HL-60 (cell line): ENCODE measurements at regions not wholly inside any gene's neighbourhood (a gene's known extent, or its start where the extent isn't known, plus 50 kb on each side); places are given as distances from the start of the nearest gene placed in this dataset.
"Not testable (repeated sequence)": the region's sequence is repeated elsewhere in the genome, so short reads cannot be mapped to it uniquely, and the experiment has no call there.

Experiments
- DNase-seq, 2 experiments: peaks; one replicate each; pipeline ENCODE4 v3.0.0-alpha.2; 2010 to 2020; ENCODE audit warnings: low read depth in 1 of 2, low spot score in 1 of 2
- H3K27ac ChIP-seq: fragments of 250-450 bp; sonication (Bioruptor Pico); replicated peaks from 2 replicates; pipeline ENCODE4 v1.5.1; 2020; ENCODE audit warnings: mild to moderate bottlenecking, moderate library complexity
- H3K27me3 ChIP-seq: fragments of 250-450 bp; sonication (Bioruptor Pico); 2 replicates; pipeline ENCODE4 v1.5.1; 2021; ENCODE audit warnings: mild to moderate bottlenecking, moderate library complexity; ENCODE audit not compliant: insufficient read depth, poor library complexity, severe bottlenecking
- H3K4me3 ChIP-seq: replicated peaks from 2 replicates; pipeline ENCODE4 v1.5.1; 2011; ENCODE audit warnings: mild to moderate bottlenecking, control low read depth, low read length; ENCODE audit not compliant: insufficient read depth
- CTCF ChIP-seq: IDR thresholded peaks from one replicate; pipeline ENCODE4 v1.5.1; 2011; ENCODE audit warnings: low read length, control low read depth, inconsistent platforms; ENCODE audit not compliant: insufficient read depth
- GABPA ChIP-seq: IDR thresholded peaks from 2 replicates; pipeline ENCODE4 v1.6.1; 2012; ENCODE audit warnings: low read depth
- POLR2AphosphoS5 ChIP-seq: IDR thresholded peaks from 2 replicates; pipeline ENCODE4 v1.6.1; 2012; ENCODE audit warnings: low read depth
- SPI1 ChIP-seq: IDR thresholded peaks from 2 replicates; pipeline ENCODE4 v1.6.1; 2012; ENCODE audit warnings: low read depth, mild to moderate bottlenecking, borderline replicate concordance
- TF ChIP-seq, protein P1 (sequence below): IDR thresholded peaks from 2 replicates; pipeline ENCODE4 v1.6.1; 2012; ENCODE audit warnings: low read depth; ENCODE audit not compliant: insufficient replicate concordance

DNA sequence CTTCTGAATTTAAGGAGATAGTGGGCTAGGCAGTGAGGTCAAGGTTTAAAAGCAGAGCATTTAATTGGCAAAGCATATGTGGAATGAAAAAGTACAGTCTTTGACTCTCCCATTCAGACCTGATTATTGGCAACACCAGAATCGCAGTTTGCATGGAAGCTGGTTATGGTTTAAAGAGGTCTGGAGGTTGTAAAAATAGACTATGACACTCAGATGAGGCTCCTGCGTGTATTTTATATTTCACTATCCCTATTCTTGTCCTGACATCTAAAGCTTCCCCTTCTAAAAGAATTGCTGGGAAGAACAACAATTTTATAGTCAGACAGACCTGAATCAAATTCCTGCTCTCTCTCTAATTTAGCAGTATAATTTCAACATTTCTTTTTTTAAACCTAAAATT is 302.9 kb downstream of the PCDH7 start:
- Histone ChIP-seq H3K27ac (no peak overlapping the region), H3K27me3 (no peaks in the 10 kb centered on the region), H3K4me3 (no peak overlapping the region)
- TF ChIP-seq CTCF, result no peak
- no peak for TF ChIP-seq GABPA
- TF ChIP-seq, protein P1, sequence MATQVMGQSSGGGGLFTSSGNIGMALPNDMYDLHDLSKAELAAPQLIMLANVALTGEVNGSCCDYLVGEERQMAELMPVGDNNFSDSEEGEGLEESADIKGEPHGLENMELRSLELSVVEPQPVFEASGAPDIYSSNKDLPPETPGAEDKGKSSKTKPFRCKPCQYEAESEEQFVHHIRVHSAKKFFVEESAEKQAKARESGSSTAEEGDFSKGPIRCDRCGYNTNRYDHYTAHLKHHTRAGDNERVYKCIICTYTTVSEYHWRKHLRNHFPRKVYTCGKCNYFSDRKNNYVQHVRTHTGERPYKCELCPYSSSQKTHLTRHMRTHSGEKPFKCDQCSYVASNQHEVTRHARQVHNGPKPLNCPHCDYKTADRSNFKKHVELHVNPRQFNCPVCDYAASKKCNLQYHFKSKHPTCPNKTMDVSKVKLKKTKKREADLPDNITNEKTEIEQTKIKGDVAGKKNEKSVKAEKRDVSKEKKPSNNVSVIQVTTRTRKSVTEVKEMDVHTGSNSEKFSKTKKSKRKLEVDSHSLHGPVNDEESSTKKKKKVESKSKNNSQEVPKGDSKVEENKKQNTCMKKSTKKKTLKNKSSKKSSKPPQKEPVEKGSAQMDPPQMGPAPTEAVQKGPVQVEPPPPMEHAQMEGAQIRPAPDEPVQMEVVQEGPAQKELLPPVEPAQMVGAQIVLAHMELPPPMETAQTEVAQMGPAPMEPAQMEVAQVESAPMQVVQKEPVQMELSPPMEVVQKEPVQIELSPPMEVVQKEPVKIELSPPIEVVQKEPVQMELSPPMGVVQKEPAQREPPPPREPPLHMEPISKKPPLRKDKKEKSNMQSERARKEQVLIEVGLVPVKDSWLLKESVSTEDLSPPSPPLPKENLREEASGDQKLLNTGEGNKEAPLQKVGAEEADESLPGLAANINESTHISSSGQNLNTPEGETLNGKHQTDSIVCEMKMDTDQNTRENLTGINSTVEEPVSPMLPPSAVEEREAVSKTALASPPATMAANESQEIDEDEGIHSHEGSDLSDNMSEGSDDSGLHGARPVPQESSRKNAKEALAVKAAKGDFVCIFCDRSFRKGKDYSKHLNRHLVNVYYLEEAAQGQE, result no peak
- no peak for TF ChIP-seq POLR2AphosphoS5
- no peak for TF ChIP-seq SPI1
- no peak for DNase-seq

GRCh38 chr4:31023742-31024141 is 303.6 kb downstream of the PCDH7 start:
- TF ChIP-seq, protein P1, result no peak
- TF ChIP-seq POLR2AphosphoS5 (no peak), GABPA (no peak), SPI1 (no peak), CTCF (no peak)

DNA sequence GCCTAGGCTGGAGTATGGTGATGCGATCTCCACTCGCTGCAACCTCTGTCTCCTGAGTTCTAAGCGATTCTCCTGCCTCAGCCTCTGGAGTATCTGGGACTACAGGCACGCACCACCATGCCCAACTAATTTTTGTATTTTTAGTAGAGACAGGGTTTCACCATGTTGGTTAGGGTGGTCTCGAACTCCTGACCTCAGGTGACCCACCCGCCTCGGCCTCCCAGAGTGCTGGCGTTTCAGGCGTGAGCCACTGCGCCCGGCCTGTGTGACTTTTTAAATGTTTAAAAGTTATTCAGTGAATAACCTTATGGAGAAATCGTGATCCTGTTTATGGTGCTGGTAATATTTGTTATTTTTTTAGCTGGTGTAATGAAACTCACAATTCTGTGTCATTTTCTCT is 304.6 kb downstream of the PCDH7 start:
- not testable (repeated sequence) for H3K27me3 ChIP-seq, H3K27ac ChIP-seq, H3K4me3 ChIP-seq, DNase-seq

More at GRCh38 chr4:31023742-31024141, 303.6 kb downstream of the PCDH7 start:
- Histone ChIP-seq H3K4me3 (no peak overlapping the region), H3K27me3 (no peaks in the 10 kb centered on the region), H3K27ac (no peak overlapping the region)
- no peak for DNase-seq

DNA sequence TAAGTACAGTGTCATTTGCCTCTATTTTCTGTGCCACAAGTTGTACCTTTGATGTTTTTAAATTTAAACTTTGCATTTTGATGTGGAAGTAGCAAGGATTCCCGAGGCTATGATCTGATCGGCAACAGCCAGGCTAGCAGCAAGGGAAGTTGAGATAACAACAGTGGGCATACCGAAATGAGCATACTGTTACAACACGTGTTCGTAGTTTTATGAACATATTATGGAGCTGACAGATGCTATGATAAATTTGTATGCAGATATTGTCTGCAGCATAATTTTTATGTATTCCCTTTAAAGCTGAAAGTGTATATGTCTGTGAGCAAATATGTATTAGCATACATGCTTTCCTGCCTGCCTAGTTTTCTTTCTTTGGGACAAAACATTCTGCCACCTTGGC is 306.1 kb downstream of the PCDH7 start:
- Histone ChIP-seq H3K27me3 (no peaks in the 10 kb centered on the region), H3K4me3 (no peak overlapping the region), H3K27ac (no peak overlapping the region)
- TF ChIP-seq SPI1 (no peak), POLR2AphosphoS5 (no peak), GABPA (no peak), CTCF (no peak)
- TF ChIP-seq, protein P1, result no peak
- DNase-seq, result no peak
